GM03348 (cell line): ENCODE measurements at regions not wholly inside any gene's neighbourhood (a gene's known extent, or its start where the extent isn't known, plus 50 kb on each side); places are given as distances from the start of the nearest gene placed in this dataset.
A peak's percentile ranks its signal among the peaks of the same experiment; 100 is the strongest.

Experiments
- DNase-seq: peaks from one replicate; pipeline ENCODE4 v3.0.0; 2012; ENCODE audit warnings: low spot score

- DNase-seq: no peak
Measured at GRCh38 chr5:120738568-120738967, 274.5 kb downstream of the PRR16 start.

GRCh38 chr5:120740989-120741388 is 276.9 kb downstream of the PRR16 start:
- no peak for DNase-seq

DNA sequence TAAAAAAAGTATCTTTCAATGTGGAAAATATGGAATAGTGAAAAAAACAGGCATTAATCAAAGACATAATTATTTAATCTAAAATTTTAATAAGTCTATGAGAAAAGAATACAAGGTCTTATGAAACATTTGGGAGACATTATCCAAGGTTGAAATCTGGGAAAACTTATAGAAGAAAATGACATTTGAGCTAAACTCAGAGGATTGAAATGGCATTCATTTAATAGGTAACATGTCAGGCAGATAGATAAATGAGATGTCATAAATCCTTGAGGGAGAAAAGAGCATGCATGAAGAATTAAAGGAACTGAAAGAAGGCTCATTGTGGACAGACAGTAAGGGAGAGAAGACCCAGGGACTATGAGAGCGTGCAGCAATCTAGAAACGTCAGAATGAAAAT is 284.4 kb downstream of the PRR16 start:
- DNase-seq: no peak

- DNase-seq: no peak
Measured at GRCh38 chr5:120749737-120750136, 285.6 kb downstream of the PRR16 start.

GRCh38 chr5:120759587-120759986 is 295.5 kb downstream of the PRR16 start:
- no peak for DNase-seq

GRCh38 chr5:120761986-120762385 is 297.9 kb downstream of the PRR16 start:
- no peak for DNase-seq

- no peak for DNase-seq
Measured at GRCh38 chr5:120765189-120765588, 301.1 kb downstream of the PRR16 start.

- DNase-seq: no peak
Measured at GRCh38 chr5:120767178-120767820, 303.2 kb downstream of the PRR16 start.

DNA sequence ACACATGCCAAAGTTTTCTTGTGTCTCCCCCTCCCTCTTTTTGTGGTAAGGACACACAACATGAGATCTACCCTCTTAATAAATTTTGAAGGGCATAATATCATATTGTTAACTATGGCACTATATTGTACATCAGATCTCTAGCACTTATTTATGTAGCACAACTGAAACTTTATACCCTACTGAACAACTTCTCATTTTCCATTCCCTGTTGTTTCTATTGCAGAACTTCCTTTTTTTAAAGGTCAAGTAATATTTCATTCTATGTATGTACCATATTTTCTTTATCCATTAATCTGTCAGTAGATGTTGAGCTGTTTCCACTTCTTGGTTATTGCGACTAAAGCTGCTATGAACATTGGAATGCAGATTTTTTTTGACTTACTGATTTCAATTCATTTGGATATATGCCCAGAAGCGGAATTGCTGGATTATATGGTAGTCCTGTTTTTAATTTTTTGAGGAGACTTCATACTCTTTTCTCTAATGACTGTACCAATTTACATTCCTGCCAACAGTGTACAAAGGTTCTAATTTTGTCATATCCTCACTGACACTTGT is 305.3 kb downstream of the PRR16 start:
- peak; percentile 4 for DNase-seq

GRCh38 chr5:120771202-120771601 is 307.1 kb downstream of the PRR16 start:
- DNase-seq: peak; percentile 5

- DNase-seq: peak; percentile 37
Measured at GRCh38 chr5:120778491-120779484, 314.7 kb downstream of the PRR16 start.

GRCh38 chr5:120779674-120780073 is 315.6 kb downstream of the PRR16 start:
- peak; percentile 57 for DNase-seq

GRCh38 chr5:120788481-120788880 is 324.4 kb downstream of the PRR16 start:
- no peak for DNase-seq

DNA sequence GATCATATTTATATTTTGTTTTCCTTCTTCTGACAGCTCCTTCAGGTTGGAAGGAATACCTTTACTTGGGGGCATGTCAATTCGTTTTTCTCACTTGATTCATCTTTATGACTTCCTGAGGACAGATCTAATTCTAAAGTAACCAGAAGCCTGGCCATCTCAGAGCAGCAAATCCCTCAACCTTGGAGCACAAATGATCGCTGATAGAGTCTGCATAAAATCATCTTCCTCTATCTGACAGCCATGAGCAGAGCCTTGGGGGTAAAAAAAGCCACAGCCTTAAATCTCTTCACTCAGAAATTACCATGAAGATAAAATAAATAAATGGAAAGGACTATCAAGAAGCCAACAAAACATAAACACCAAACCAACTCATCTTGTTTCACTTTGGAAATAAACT is 325.8 kb downstream of the PRR16 start:
- no peak for DNase-seq

DNA sequence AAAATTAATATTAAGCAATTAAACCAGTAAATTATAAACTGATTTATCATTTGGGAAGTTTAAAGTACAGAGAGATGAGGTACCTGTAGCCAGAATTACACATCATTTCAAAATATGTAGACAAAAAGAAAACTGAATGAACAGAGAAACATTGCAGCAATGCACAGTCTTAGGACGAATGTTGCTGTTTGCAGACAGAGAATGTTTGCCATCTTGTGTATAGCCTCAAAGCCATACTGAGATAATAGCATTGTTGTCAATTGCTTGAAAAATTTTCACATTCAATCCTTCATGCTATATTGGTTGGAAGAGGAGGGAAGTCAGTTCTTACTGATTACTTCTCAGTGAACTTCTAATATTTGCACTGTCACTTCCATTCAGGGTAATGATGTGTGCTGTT is 326.2 kb downstream of the PRR16 start:
- DNase-seq: no peak

DNA sequence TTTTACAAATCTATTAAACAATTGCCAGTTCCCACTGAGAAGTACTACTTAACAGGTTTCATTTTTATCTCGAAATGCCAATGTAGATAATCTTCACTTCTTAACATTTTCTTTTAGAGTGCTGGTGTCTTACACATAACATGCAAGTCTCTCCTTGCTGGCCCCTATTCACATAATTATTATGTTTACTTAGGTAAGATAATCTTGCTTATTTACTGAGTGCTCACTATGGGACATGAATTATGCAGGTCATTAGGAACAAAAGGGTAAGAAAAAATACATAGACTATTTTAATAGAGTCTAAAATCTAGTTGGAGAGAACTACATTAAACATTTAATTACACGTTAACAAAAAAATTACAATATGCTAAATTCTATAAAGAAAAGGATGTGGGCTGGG is 328.4 kb downstream of the PRR16 start:
- no peak for DNase-seq

DNA sequence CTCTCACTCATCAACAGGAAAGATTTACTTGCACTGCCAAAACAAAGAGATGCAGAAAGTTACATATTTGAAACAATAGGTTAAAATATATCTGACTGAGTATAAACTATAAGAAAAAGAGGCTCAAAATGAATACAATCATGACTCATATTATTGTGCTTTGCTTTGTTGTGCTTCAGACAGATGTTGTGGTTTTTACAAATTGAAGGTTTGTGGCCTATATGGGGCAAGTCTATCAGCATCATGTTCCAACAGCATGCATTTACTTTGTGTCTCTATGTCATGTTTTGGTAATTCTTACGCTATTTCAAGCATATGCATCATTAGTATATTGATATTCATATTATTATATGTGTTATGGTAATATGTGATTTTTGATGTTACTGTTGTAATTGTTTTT is 330.0 kb downstream of the PRR16 start:
- DNase-seq: no peak

DNA sequence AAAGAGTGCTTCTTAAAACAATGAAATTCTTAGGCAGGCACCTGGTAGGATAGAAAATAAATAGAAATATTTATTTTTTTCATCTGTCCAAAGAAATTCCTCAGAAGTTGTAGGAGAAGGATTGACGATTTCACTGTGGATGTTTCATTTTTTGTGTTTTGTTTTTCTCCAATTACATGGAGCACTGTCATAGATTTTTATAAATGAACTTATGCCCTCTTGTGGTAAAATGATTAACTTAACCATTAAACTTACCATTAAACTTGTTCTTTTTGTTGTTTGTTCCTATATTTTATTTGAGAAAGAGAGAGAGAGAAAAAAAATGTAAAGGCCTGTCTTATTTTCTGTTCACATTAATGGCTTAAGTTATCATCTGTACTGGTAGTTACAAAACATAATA is 339.2 kb downstream of the PRR16 start:
- DNase-seq: peak; percentile 23

DNA sequence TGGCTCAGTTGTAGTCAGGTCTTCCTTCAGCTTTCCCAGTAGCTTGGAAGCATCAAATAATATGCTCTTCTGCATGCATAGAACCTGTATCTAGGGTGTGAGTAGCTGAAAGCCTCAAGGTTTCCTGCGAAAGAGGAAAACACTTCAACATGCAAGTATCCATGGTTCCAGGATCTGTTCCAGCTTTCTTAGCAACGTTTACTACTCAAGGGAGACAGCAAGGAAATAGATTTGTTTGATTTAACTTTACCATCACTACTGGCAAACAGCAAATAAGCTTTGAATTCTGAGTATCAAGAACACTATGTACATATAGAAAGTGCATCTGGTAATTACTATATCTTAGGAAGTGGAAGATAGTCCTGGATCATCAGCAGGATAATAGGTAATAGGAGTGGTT is 341.0 kb downstream of the PRR16 start:
- no peak for DNase-seq

GRCh38 chr5:120806202-120806601 is 342.1 kb downstream of the PRR16 start:
- DNase-seq: peak; percentile 8

DNA sequence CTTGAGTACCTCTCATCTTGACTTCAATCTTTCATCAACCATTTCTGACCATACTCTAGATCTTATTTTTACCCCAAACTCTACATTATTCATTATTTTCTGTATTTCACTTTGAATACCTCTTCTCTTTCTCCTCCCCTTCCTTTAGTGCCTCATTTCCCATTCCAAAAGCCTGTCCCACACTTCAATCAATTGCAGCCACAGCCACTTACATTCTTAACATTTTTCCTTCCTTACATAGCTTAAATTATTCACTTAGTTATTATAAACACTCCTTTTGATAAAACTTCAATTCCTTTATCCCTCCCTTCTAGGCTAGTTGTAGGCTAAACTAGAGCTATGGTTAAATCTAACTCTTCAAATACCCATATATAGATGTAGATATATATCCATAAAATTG is 344.0 kb downstream of the PRR16 start:
- DNase-seq: no peak

- DNase-seq: no peak
Measured at GRCh38 chr5:120808606-120809005, 344.5 kb downstream of the PRR16 start.

DNA sequence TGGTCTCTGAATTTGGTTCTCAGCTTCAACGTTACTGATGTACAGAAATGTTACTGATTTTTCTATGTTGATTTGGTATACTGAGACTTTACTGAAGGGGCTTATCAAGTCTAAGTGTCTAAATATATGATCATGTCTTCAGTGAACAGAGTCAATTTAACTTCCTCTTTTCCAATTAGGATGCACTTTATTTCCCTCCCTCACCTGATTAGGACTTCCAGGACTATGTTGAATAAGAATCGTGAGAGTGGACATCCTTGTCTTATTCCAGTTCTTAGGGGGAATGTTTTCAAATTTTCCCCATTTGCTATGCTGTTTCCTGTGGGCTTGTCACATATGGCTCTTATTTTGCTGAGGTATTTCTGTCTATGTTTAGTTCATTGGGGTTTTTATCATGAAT is 349.5 kb downstream of the PRR16 start:
- DNase-seq: no peak
